22Rv1 (cell line): ENCODE measurements at regions not wholly inside any gene's neighbourhood (a gene's known extent, or its start where the extent isn't known, plus 50 kb on each side); places are given as distances from the start of the nearest gene placed in this dataset.

Source experiments
- H3K27ac ChIP-seq: fragments of 450-650 bp; 2 replicates; pipeline ENCODE4 v1.5.1; 2017
- CTCF ChIP-seq: fragments of 450-650 bp; IDR thresholded peaks from 2 replicates; pipeline ENCODE4 v1.5.1; 2017; ENCODE audit warnings: mild to moderate bottlenecking
- ZFX ChIP-seq: fragments of 450-650 bp; IDR thresholded peaks from 2 replicates; pipeline ENCODE4 v1.6.1; 2017; ENCODE audit warnings: antibody characterized with exemption, borderline replicate concordance

- H3K27ac ChIP-seq = no peak overlapping the region
- no peak for TF ChIP-seq CTCF
- no peak for TF ChIP-seq ZFX
Measured at GRCh38 chrX:34223574-34223973, 91.5 kb upstream of the FAM47A start.

- TF ChIP-seq CTCF = no peak
- no peak for TF ChIP-seq ZFX
- no peak overlapping the region for H3K27ac ChIP-seq
Measured at GRCh38 chrX:34218063-34218462, 85.9 kb upstream of the FAM47A start.

- no peak overlapping the region for H3K27ac ChIP-seq
- TF ChIP-seq CTCF = no peak
- TF ChIP-seq ZFX = no peak
Measured at GRCh38 chrX:34197946-34198345, 65.8 kb upstream of the FAM47A start.
